ENCODE measurements at regions not wholly inside any gene's neighbourhood (a gene's known extent, or its start where the extent isn't known, plus 50 kb on each side); places are given as distances from the start of the nearest gene placed in this dataset.

DNA sequence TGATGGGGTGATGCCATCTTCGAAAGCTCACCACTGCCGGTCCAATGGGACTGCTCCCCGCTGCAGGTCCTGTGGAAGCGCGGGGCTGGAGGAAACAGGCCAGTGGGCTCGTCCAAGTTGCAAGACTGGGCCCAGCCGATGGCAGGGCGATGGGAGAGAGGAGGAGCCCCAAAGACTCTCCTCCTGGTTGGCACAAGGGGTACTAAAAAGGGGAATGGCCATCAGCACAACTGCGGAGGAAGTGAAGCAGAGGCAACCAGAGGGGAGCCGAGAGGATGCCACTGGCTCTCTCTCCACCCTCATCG lies 357.1 kb downstream of the SHANK2 start:
- Histone ChIP-seq H3K36me3 (replicated peaks in 1 of 2; ENCODE audit: control insufficient read depth in 2 of 2, insufficient read depth in 2 of 2, low read length in 2 of 2) (no peaks in the 10 kb centered on the region), H2BK5ac (ENCODE audit: low read length) (no peak overlapping the region), H3K4me2 (ENCODE audit: insufficient read depth, low read length, poor library complexity, severe bottlenecking) (no peak overlapping the region), H3K14ac (ENCODE audit: low read length) (no peak overlapping the region), H2BK12ac (ENCODE audit: low read length) (no peak overlapping the region), H3K27ac (replicated peaks; ENCODE audit: low read length) (no peak overlapping the region), H2BK120ac (ENCODE audit: low read depth, low read length) (no peak overlapping the region), H4K91ac (ENCODE audit: low read depth, low read length, poor library complexity) (no peak overlapping the region), H3K4me3 (ENCODE audit: low read length in 2 of 2) (no peak overlapping the region), H2BK15ac (ENCODE audit: low read length) (no peak overlapping the region), H3K4ac (ENCODE audit: low read length) (peak overlapping the region; percentile 60), H3K18ac (ENCODE audit: low read length) (no peak overlapping the region), H2AFZ (ENCODE audit: low read length) (no peak overlapping the region), H2AK5ac (ENCODE audit: low read depth, low read length) (peak overlapping the region; percentile 76), H3K23ac (ENCODE audit: low read depth, low read length, poor library complexity) (peak overlapping the region; percentile 37), H3K9me3 (replicated peaks in 1 of 2; ENCODE audit: control insufficient read depth in 2 of 2, insufficient read depth in 1 of 2, low read depth in 1 of 2, low read length in 2 of 2) (peaks cover 4 to 6% of the 10 kb centered on the region in 2 donors), H3K9ac (ENCODE audit: low read depth, low read length, poor library complexity) (no peak overlapping the region), H3K27me3 (ENCODE audit: control insufficient read depth in 3 of 3, insufficient read depth in 3 of 3, low read depth in 1 of 3, low read length in 3 of 3) (no peaks in the 10 kb centered on the region), H3K4me1 (ENCODE audit: control insufficient read depth in 2 of 2, insufficient read depth in 1 of 2, low read depth in 1 of 2, low read length in 2 of 2) (peaks cover 3 to 6% of the 10 kb centered on the region in 2 donors), H4K8ac (ENCODE audit: low read depth, low read length) (no peak overlapping the region), H3K79me1 (ENCODE audit: low read depth, low read length) (no peaks in the 10 kb centered on the region)
- no CpG with 5 or more reads among the region's 11 CpGs for WGBS, 2 donors (ENCODE audit: extremely low coverage in 2 of 2, insufficient read length in 2 of 2, insufficient replicate concordance in 1 of 2)
- DNase-seq (ENCODE audit: low spot score), result no peak

DNA sequence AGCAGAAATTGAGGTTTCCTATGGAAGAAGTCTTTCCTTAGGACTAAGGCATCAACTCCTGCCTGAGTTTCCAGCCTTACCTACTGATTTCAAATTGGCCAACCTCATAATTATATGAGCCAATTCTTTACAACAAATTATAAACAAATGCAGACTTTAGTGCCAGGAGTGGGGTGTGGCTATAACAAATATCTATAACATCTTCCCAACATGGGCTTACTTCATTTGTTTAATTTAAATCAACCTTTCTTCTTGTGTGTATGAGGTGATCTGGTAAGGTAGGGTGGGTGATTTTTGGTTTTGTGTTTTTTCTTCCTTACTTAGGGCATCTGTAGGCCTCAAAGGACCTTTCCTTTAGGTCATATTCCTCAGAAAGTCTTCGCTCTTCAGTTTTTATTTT lies 354.9 kb downstream of the SHANK2 start:
- no peak overlapping the region for H3K4me2 ChIP-seq (ENCODE audit: insufficient read depth, low read length, poor library complexity, severe bottlenecking)
- peaks cover 4 to 6% of the 10 kb centered on the region in 2 donors for H3K9me3 ChIP-seq (replicated peaks in 1 of 2; ENCODE audit: control insufficient read depth in 2 of 2, insufficient read depth in 1 of 2, low read depth in 1 of 2, low read length in 2 of 2)
- H3K27me3 ChIP-seq (ENCODE audit: control insufficient read depth in 3 of 3, insufficient read depth in 3 of 3, low read depth in 1 of 3, low read length in 3 of 3), result no peaks in the 10 kb centered on the region
- no peak overlapping the region for H3K9ac ChIP-seq (ENCODE audit: low read depth, low read length, poor library complexity)
- H2BK5ac ChIP-seq (ENCODE audit: low read length), result no peak overlapping the region
- no peak overlapping the region for H3K27ac ChIP-seq (replicated peaks; ENCODE audit: low read length)
- H3K36me3 ChIP-seq (replicated peaks in 1 of 2; ENCODE audit: control insufficient read depth in 2 of 2, insufficient read depth in 2 of 2, low read length in 2 of 2), result no peaks in the 10 kb centered on the region
- no peak overlapping the region for H2AK5ac ChIP-seq (ENCODE audit: low read depth, low read length)
- peaks cover 8 to 18% of the 10 kb centered on the region in 2 donors for H3K4me1 ChIP-seq (ENCODE audit: control insufficient read depth in 2 of 2, insufficient read depth in 1 of 2, low read depth in 1 of 2, low read length in 2 of 2)
- H3K18ac ChIP-seq (ENCODE audit: low read length), result no peak overlapping the region
- no peak overlapping the region for H3K14ac ChIP-seq (ENCODE audit: low read length)
- no peak overlapping the region for H4K8ac ChIP-seq (ENCODE audit: low read depth, low read length)
- H3K23ac ChIP-seq (ENCODE audit: low read depth, low read length, poor library complexity), result no peak overlapping the region
- no peak overlapping the region for H3K4me3 ChIP-seq (ENCODE audit: low read length in 2 of 2)
- H4K91ac ChIP-seq (ENCODE audit: low read depth, low read length, poor library complexity), result no peak overlapping the region
- no peak overlapping the region for H2BK120ac ChIP-seq (ENCODE audit: low read depth, low read length)
- no CpG with 5 or more reads among the region's 1 CpG for WGBS, 2 donors (ENCODE audit: extremely low coverage in 2 of 2, insufficient read length in 2 of 2, insufficient replicate concordance in 1 of 2)
- H3K79me1 ChIP-seq (ENCODE audit: low read depth, low read length), result no peaks in the 10 kb centered on the region
- H2BK12ac ChIP-seq (ENCODE audit: low read length), result no peak overlapping the region
- H2AFZ ChIP-seq (ENCODE audit: low read length), result no peak overlapping the region
- H3K4ac ChIP-seq (ENCODE audit: low read length), result no peak overlapping the region
- DNase-seq (ENCODE audit: low spot score), result no peak
- no peak overlapping the region for H2BK15ac ChIP-seq (ENCODE audit: low read length)

GRCh38 chr11:70899616-70900015 lies 352.8 kb downstream of the SHANK2 start:
- Histone ChIP-seq H2AFZ (ENCODE audit: low read length) (no peak overlapping the region), H2BK15ac (ENCODE audit: low read length) (peak overlapping the region; percentile 0), H3K14ac (ENCODE audit: low read length) (no peak overlapping the region), H3K4me2 (ENCODE audit: insufficient read depth, low read length, poor library complexity, severe bottlenecking) (no peak overlapping the region), H4K8ac (ENCODE audit: low read depth, low read length) (no peak overlapping the region), H4K91ac (ENCODE audit: low read depth, low read length, poor library complexity) (no peak overlapping the region), H3K4me1 (ENCODE audit: control insufficient read depth in 2 of 2, insufficient read depth in 1 of 2, low read depth in 1 of 2, low read length in 2 of 2) (peaks cover 10 to 15% of the 10 kb centered on the region in 2 donors), H3K27ac (replicated peaks; ENCODE audit: low read length) (no peak overlapping the region), H3K36me3 (replicated peaks in 1 of 2; ENCODE audit: control insufficient read depth in 2 of 2, insufficient read depth in 2 of 2, low read length in 2 of 2) (no peaks in the 10 kb centered on the region), H3K27me3 (ENCODE audit: control insufficient read depth in 3 of 3, insufficient read depth in 3 of 3, low read depth in 1 of 3, low read length in 3 of 3) (no peaks in the 10 kb centered on the region), H3K4ac (ENCODE audit: low read length) (no peak overlapping the region), H3K79me1 (ENCODE audit: low read depth, low read length) (no peaks in the 10 kb centered on the region), H3K18ac (ENCODE audit: low read length) (peak overlapping the region; percentile 55), H2BK12ac (ENCODE audit: low read length) (no peak overlapping the region), H3K9me3 (replicated peaks in 1 of 2; ENCODE audit: control insufficient read depth in 2 of 2, insufficient read depth in 1 of 2, low read depth in 1 of 2, low read length in 2 of 2) (peaks cover 4 to 6% of the 10 kb centered on the region in 2 donors), H2BK120ac (ENCODE audit: low read depth, low read length) (no peak overlapping the region), H2BK5ac (ENCODE audit: low read length) (no peak overlapping the region), H3K9ac (ENCODE audit: low read depth, low read length, poor library complexity) (no peak overlapping the region), H2AK5ac (ENCODE audit: low read depth, low read length) (peak overlapping the region; percentile 5), H3K23ac (ENCODE audit: low read depth, low read length, poor library complexity) (peak overlapping the region; percentile 29), H3K4me3 (ENCODE audit: low read length in 2 of 2) (no peak overlapping the region)
- no peak for DNase-seq (ENCODE audit: low spot score)
- WGBS, 2 donors (ENCODE audit: extremely low coverage in 2 of 2, insufficient read length in 2 of 2, insufficient replicate concordance in 1 of 2), result no CpG with 5 or more reads among the region's 6 CpGs

GRCh38 chr11:70900540-70900939 lies 351.8 kb downstream of the SHANK2 start:
- Histone ChIP-seq H3K4me1 (ENCODE audit: control insufficient read depth in 2 of 2, insufficient read depth in 1 of 2, low read depth in 1 of 2, low read length in 2 of 2) (peaks cover 10 to 15% of the 10 kb centered on the region in 2 donors), H2BK15ac (ENCODE audit: low read length) (no peak overlapping the region), H3K9ac (ENCODE audit: low read depth, low read length, poor library complexity) (no peak overlapping the region), H3K27ac (replicated peaks; ENCODE audit: low read length) (no peak overlapping the region), H4K91ac (ENCODE audit: low read depth, low read length, poor library complexity) (no peak overlapping the region), H2BK120ac (ENCODE audit: low read depth, low read length) (no peak overlapping the region), H3K79me1 (ENCODE audit: low read depth, low read length) (no peaks in the 10 kb centered on the region), H3K4me3 (ENCODE audit: low read length in 2 of 2) (no peak overlapping the region), H3K18ac (ENCODE audit: low read length) (no peak overlapping the region), H2AK5ac (ENCODE audit: low read depth, low read length) (no peak overlapping the region), H2BK12ac (ENCODE audit: low read length) (no peak overlapping the region), H3K4me2 (ENCODE audit: insufficient read depth, low read length, poor library complexity, severe bottlenecking) (no peak overlapping the region), H2BK5ac (ENCODE audit: low read length) (no peak overlapping the region), H4K8ac (ENCODE audit: low read depth, low read length) (no peak overlapping the region), H3K9me3 (replicated peaks in 1 of 2; ENCODE audit: control insufficient read depth in 2 of 2, insufficient read depth in 1 of 2, low read depth in 1 of 2, low read length in 2 of 2) (peaks cover 4 to 6% of the 10 kb centered on the region in 2 donors), H3K23ac (ENCODE audit: low read depth, low read length, poor library complexity) (no peak overlapping the region), H3K4ac (ENCODE audit: low read length) (no peak overlapping the region), H3K14ac (ENCODE audit: low read length) (no peak overlapping the region), H3K27me3 (ENCODE audit: control insufficient read depth in 3 of 3, insufficient read depth in 3 of 3, low read depth in 1 of 3, low read length in 3 of 3) (no peaks in the 10 kb centered on the region), H2AFZ (ENCODE audit: low read length) (no peak overlapping the region), H3K36me3 (replicated peaks in 1 of 2; ENCODE audit: control insufficient read depth in 2 of 2, insufficient read depth in 2 of 2, low read length in 2 of 2) (no peaks in the 10 kb centered on the region)
- whole genome bisulfite sequencing, 2 donors (ENCODE audit: extremely low coverage in 2 of 2, insufficient read length in 2 of 2, insufficient replicate concordance in 1 of 2), result no CpG with 5 or more reads among the region's 4 CpGs
- no peak for DNase-seq (ENCODE audit: low spot score)
